Choroid plexus epithelial cell (primary cell): ENCODE measurements at regions not wholly inside any gene's neighbourhood (a gene's known extent, or its start where the extent isn't known, plus 50 kb on each side); places are given as distances from the start of the nearest gene placed in this dataset.

Experiments
- DNase-seq: peaks from one replicate; pipeline ENCODE4 v3.0.0-alpha.2; 2010; ENCODE audit warnings: low read depth
- H3K4me3 ChIP-seq: 2 replicates; pipeline ENCODE4 v1.5.1; 2011; ENCODE audit warnings: low read depth, mild to moderate bottlenecking, control low read depth, low read length, moderate library complexity
- TF ChIP-seq, protein P1 (sequence below): conservative IDR thresholded peaks from 2 replicates; pipeline ENCODE4 v1.5.1; 2011; ENCODE audit warnings: low read depth, mild to moderate bottlenecking, control low read depth, inconsistent platforms, low read length, moderate library complexity

DNA sequence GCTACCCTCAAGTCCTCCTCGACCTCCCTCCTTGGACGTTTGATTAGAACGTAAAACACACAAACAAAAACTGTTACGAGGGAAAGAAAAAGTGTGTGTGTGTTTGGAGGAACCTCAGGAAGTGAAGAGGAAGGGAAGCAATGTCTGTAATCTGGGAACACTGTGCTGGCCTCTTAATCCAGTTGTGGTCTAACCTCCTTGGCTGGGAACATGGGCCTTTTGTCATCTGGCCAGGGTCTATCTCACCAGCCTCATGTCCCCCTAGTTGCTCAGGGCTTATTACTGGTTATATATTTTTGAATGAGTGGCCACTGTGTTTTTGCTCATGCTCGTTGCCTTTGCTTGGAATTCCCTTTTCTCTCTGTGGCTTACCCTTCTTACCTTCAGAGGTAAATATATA is 89.0 kb upstream of the RASGRF1 start:
- TF ChIP-seq, protein P1, sequence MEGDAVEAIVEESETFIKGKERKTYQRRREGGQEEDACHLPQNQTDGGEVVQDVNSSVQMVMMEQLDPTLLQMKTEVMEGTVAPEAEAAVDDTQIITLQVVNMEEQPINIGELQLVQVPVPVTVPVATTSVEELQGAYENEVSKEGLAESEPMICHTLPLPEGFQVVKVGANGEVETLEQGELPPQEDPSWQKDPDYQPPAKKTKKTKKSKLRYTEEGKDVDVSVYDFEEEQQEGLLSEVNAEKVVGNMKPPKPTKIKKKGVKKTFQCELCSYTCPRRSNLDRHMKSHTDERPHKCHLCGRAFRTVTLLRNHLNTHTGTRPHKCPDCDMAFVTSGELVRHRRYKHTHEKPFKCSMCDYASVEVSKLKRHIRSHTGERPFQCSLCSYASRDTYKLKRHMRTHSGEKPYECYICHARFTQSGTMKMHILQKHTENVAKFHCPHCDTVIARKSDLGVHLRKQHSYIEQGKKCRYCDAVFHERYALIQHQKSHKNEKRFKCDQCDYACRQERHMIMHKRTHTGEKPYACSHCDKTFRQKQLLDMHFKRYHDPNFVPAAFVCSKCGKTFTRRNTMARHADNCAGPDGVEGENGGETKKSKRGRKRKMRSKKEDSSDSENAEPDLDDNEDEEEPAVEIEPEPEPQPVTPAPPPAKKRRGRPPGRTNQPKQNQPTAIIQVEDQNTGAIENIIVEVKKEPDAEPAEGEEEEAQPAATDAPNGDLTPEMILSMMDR = no peak
- no peak overlapping the region for H3K4me3 ChIP-seq
- no peak for DNase-seq

DNA sequence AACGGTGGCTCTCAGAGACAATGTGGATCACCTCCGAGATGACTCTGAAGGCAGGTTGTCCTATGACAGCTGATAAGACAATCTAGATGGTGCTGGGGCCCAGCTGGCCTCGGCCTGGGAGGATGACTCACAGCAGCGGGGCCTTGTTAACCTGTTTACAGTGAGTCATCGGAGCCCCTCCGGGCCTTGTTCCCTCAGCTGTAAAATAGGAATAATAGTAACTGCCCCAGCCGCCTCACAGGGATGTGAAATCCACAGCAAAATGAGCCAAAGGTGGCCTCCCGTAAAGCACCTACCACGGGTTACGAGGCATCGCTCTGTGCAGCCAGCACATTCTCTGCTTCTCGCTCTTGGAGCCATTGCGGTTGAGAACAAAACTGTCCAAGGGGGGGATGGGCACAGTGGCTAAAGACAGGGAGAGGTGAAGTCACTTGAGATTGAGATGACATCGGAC is 88.6 kb upstream of the RASGRF1 start:
- DNase-seq = peak; percentile 29
- H3K4me3 ChIP-seq = no peak overlapping the region
- TF ChIP-seq, protein P1 = no peak

DNA sequence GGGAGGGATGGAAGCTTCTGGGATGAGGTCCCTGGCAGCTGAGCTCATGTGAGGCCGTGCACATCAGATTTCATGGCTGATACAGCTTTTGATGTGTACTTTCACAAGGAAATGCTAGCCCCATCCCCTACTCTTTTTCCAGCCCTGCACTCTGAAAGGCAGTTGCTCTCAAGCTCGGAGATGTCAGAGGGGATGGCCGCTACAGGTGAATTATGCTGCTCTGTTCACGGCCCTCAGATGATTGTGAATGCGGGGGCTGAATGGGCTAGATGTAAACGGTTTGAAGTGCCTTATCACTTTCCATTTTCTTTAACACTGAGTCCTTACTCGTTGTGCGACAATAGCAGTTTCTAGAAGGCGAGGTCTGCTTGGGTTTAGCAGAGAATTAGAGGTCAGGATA is 88.0 kb upstream of the RASGRF1 start:
- H3K4me3 ChIP-seq = no peak overlapping the region
- TF ChIP-seq, protein P1 = no peak
- no peak for DNase-seq

DNA sequence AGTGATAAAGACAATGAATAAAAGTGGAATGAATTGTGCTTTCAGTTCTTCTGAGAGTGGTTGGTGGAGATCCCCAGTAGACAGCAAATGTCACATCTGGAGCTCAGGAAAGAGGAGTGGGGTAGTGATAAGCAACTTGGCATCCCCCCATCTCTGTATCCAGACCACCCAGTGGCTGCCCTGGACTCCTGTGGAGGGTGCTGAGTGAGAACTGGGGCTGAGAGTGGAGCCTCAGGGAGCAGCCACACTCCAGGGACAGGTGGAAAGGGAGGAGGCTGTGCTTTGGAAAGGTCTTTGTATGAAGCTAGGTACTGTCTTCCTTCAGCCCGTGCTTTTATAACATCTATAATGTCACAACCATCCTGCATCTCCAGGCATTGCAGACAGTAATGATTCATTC is 85.6 kb upstream of the RASGRF1 start:
- no peak for DNase-seq
- TF ChIP-seq, protein P1 = no peak
- no peak overlapping the region for H3K4me3 ChIP-seq

DNA sequence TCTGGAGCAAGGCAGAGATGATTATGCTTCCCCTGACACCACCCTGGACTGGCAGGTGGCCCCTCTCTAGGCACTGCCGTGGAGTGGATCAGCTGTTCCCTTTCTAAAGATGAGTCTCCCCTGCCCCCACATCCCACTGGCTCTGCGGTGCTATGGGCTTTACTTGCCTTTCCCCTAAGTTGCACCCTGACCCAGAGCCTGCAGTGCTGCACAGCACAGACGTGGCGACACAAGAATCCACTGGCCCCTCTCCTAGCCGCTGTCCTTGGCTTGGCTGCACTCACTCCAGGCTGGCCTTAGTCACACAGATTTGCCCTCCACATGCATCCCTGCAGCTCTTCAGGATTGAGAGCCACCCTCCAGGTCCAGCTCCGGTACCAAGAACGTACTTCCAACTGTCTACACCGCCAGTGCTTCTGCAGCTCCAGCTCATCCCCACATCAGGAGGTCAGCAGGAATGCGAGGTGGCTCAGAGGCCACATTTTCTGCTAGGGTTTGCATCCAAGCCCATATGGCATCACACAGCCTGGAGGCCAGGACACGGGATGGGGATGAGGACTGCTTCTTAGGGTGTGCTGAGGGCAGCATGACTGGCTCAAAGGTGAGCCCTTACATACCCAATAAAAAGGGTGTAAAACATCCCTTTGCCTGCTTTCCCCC is 82.4 kb upstream of the RASGRF1 start:
- no peak overlapping the region for H3K4me3 ChIP-seq
- no peak for DNase-seq
- TF ChIP-seq, protein P1 = no peak

DNA sequence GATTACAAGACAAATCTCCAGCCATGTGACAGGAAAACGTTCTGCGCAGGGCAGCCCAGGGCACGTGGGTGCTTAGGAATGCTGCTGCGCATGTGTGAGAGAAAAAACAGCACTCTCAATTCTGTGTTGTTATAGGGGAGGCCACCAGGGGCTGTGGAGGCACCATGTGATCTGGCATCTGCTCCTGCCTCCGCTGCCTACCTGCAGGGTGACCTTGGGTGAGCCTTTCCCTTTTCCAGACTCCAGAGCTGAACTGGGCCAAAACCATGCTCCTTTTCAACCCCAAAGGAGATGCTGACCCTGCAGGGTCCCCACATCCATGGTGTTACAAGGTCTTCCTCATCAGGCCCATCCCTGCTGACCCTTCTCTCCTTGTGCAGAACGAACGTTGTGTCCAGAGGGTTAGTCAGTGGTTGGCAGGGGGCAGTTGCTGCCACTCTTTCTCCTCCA is 81.5 kb upstream of the RASGRF1 start:
- no peak overlapping the region for H3K4me3 ChIP-seq
- TF ChIP-seq, protein P1 = peak; percentile 18
- DNase-seq = peak; percentile 38
